A204.1 (cell line): ENCODE measurements at regions not wholly inside any gene's neighbourhood (a gene's known extent, or its start where the extent isn't known, plus 50 kb on each side); places are given as distances from the start of the nearest gene placed in this dataset.

Experiments
- FAIRE-seq: peaks from 2 replicates; lab custom pipeline; 2012; peaks lifted over from hg19 to GRCh38; lab: Jason Lieb, UNC

GRCh38 chr15:69957175-69957574, 140.5 kb downstream of the TLE3 start:
- FAIRE-seq, result no peak

GRCh38 chr15:69958496-69959084, 139.1 kb downstream of the TLE3 start:
- no peak for FAIRE-seq

GRCh38 chr15:69962561-69962960, 135.2 kb downstream of the TLE3 start:
- FAIRE-seq, result no peak

- FAIRE-seq, result no peak
Observed at GRCh38 chr15:69963385-69963784, 134.3 kb downstream of the TLE3 start.

- no peak for FAIRE-seq
Observed at GRCh38 chr15:69971771-69972170, 125.9 kb downstream of the TLE3 start.

GRCh38 chr15:69972436-69972835, 125.3 kb downstream of the TLE3 start:
- FAIRE-seq, result no peak

DNA sequence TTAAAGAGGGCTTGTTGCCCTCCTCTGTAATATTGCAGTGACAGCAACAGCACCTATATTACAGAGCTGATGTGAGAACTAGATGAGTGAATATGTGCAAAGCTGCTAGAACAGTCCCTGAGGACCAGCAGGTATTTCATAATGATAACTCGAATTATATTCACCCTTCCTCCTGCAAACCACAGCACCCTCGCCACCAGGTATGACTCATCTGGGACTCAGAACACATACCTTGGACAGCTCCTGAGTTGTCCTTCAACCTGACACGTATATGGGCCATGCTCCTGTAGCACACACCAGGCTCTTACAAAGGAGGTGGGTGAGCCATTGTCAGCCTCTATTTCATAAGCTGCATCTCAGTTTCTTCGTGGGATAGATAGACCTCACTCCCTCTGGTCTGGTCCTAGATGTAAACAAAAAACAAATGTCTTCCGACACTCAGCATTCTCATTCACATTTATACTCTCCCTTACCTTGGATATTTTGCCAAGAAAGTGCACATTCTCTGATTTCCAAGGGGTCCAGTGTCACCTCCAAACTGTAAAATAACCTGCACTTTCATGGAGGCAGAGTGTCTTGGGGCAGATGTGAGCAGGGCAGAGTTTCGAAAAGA, 124.5 kb downstream of the TLE3 start:
- no peak for FAIRE-seq

DNA sequence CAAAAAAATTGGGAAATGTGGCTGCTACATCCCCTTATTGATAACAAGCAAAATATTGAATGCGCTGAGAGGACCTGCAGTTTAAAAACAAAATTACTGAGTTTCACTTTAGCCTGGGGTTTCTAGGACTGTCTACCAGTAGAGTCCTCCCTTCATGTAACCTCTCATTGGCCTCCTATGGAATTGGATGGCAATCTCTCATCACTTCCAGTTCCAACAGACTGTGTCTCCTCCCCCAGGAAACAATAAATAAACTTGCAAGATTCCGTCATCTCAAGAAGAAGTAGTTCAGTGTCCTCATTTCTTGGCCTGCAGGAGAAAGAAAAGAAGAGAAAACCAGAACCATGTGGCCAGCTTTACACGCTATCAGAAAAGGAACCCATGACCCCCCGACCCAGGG, 123.8 kb downstream of the TLE3 start:
- no peak for FAIRE-seq

DNA sequence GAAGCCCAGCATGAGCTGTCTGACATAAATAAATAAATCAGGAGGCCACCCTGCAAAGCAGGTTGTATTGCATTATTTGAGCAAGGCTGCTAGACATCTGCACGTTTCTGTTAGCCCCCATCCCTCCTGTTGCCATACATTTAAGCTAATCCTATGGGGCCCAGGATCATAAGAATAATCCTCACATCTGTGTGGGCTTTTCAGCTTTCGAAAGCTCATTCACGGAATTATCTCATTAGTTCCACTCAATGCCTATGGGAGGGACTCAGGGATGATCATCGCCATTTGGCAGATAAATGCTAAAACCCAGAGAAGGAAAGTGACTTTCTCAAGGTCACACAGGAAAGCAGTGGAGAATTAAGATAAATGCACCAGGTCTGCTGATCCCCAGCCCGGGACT, 123.4 kb downstream of the TLE3 start:
- FAIRE-seq, result no peak

- FAIRE-seq, result no peak
Observed at GRCh38 chr15:69976366-69976994, 121.2 kb downstream of the TLE3 start.

DNA sequence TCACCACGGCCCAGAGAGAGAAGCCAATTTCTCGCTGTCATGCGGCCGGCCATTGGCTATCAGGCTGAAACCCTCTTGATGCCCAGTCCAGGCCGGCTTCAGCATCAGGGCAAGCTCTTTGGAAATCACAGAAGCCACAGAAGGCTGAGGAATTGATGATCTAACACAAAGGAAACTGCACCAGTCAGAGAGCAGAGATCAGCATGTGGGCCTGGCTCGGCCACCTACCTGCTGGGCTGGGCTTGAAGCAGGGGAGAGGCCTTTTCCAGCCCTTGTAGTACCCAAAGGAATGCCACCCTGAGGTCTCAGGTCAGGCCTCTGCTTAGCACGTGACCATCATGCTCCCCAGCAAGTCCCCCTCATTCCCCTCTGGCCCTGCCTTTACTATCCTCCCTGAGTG, 119.1 kb downstream of the TLE3 start:
- no peak for FAIRE-seq

DNA sequence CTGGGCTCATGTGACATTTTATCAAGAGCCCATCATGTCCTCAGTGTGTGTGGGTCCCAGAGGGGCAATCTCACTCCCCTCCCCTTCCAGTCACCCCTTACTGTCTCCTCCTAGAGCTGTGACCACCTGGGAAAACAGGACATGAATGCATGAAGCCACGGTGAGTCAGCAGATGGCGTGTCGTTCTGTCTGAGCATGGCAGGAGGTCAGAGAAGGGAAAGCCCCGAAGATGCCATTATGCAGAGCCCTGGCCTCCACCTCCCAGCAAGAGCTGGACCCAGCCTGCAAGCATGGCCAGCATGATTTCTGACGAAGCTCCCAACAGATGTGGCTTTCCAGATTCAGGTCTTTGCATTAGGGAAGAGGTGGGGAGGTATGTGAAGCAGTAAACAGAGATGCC, 118.5 kb downstream of the TLE3 start:
- FAIRE-seq, result no peak

DNA sequence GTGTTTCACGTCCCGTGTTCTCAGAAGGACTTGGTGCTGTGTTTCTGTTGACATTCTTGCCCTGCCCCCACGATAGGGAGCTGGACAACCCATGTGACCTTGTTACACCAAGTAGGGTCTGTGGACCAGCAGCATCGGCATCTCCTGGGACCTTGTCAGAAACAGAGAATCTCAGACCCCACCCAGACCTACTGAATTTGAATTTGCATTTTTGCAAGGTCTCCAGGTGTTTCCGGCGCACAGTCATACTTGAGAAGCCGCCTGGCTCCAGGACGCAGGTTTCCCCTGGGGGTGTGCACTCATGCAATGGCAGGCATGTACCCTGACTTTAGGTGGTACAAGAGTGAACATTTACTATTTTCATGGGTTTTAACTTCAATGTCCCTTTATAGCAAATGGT, 117.9 kb downstream of the TLE3 start:
- FAIRE-seq, result no peak

DNA sequence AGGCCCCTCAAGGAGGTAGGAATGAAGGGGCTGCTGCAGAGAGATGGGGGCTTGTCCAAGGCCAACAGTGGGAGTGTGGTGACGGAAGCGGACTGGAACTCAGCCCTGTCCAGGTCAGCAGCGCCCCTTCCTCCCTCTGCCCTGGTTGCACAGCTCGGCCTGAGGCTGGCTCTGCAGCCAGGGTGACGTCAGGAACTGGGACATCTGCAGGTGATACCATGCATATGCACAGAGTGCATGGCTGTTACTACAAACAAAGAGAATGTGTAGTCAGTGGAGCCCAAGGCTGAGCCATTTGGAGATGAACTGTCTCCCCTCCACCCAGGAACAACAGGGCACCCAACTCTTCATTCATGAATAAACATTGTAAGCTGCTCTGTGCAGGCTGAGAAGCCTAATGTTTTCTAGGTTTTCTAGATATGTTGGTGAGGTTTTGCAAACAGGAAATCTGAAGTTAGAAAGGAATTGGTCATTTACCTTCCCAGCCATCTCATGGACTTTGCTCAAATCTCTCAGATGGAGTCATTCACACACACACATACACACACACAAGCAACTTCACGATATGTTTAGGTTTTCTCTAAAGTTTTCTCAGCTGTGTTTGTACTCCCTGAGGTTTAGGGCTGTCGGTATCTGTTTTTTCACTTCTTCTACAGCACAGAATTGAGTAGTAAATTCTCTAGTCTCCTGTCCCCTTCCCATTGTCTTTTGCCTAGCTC, 117.2 kb downstream of the TLE3 start:
- FAIRE-seq, result no peak

DNA sequence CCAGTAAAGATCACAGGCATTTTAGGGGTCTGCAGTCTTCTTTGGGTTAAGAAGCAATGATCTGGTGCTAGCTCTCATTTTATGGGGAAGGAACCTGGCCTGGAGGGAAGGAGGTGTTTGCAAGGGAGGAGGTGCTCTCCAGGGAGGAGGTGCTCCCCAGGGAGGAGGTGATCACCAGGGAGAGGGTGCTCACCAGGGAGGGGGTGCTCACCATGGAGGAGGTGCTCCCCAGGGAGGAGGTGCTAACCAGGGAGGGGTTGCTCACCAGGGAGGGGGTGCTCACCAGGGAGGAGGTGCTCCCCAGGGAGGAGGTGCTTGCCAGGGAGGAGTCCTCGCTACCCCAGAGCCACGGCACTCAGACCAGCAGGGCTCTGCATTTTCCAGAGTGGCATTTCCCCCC, 115.7 kb downstream of the TLE3 start:
- no peak for FAIRE-seq

GRCh38 chr15:69983696-69984265, 113.9 kb downstream of the TLE3 start:
- no peak for FAIRE-seq

- no peak for FAIRE-seq
Observed at GRCh38 chr15:69987492-69988489, 109.9 kb downstream of the TLE3 start.

DNA sequence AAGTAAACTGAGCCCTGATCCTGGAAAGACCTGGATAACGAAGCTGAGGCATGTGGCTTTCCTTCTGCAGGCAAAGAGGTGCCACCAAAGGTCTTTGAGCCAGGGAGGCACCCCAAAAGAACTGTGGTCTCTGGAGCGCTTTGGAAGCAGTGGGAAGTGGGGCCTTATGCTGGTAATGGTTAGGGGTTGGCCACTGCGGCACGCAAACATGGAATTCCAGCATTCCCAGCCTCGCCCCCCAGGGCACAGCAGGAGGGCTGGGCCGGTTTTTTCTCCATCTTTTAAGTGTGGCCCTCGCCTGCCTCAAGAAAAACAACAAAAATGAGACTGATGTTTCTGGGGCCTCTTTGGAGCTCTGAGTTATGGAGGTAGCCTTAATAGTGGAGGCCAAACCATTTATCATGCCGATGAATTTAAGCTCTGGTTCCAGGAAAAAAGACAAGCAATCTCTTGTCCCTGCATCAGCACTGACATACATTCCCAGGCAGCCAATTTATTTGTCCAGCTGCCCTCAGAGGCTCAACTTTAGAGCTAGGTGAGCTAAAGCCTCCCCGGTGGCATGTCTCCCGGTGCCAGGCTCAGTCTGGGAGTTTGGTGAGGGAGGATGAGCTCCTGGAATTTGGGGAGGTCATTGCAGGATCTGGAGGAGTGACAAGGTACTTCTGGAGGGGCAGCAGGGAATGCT, 109.0 kb downstream of the TLE3 start:
- no peak for FAIRE-seq

GRCh38 chr15:69990566-69991421, 106.9 kb downstream of the TLE3 start:
- FAIRE-seq, result no peak

DNA sequence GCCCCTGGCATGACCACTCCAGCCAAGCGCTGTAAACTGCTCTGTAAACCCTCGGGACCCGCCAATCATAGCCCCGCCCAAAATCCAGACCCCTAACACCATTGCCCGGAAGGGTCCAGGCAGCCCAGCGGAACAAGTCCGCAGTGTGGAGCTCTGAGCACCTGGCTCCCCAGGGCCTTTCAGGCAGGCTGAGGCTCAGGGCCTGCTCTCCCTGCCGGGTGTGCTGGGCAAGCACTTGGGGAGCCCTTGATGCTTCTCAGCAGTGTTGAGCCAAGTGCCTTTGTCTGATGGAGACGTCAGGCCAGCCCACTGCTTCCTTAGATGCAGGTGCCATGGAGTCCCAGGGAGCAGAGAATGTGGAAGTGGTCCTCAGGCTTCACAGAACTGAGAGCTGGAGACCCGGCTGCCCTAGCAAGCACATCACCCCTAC, 106.2 kb downstream of the TLE3 start:
- no peak for FAIRE-seq
